GM23338 (cell line): ENCODE measurements at regions not wholly inside any gene's neighbourhood (a gene's known extent, or its start where the extent isn't known, plus 50 kb on each side); places are given as distances from the start of the nearest gene placed in this dataset.

Source experiments
- ATAC-seq: fragments of 200-7000 bp; cut with Tn5 transposase; 3 replicates; pipeline ENCODE4 v1.9.1; 2020
- DNase-seq: peaks from one replicate; pipeline ENCODE4 v3.0.0-alpha.2; 2015; ENCODE audit warnings: low spot score
- H2AFZ ChIP-seq: fragments of 200-600 bp; sonication (generic); 2 replicates; pipeline ENCODE4 v1.8.0; 2016; ENCODE audit warnings: antibody characterized with exemption, mild to moderate bottlenecking, moderate library complexity
- H3F3A ChIP-seq: fragments of 200-600 bp; sonication (generic); replicated peaks from 2 replicates; pipeline ENCODE4 v1.8.0; 2017; ENCODE audit warnings: antibody characterized with exemption, mixed run types, low read depth
- H3K27ac ChIP-seq: fragments of 200-600 bp; sonication (generic); 2 replicates; pipeline ENCODE4 v1.6.1; 2016; ENCODE audit warnings: low read depth
- H3K27me3 ChIP-seq: fragments of 200-600 bp; sonication (generic); 2 replicates; pipeline ENCODE4 v1.8.0; 2016; ENCODE audit warnings: mild to moderate bottlenecking, mixed run types, moderate library complexity; ENCODE audit not compliant: insufficient read depth
- H3K36me3 ChIP-seq: fragments of 200-600 bp; sonication (generic); 2 replicates; pipeline ENCODE4 v1.8.0; 2016; ENCODE audit warnings: mild to moderate bottlenecking; ENCODE audit not compliant: insufficient read depth
- H3K4me1 ChIP-seq: fragments of 200-600 bp; sonication (generic); 2 replicates; pipeline ENCODE4 v1.8.0; 2016; ENCODE audit warnings: mild to moderate bottlenecking, moderate library complexity; ENCODE audit not compliant: insufficient read depth
- H3K4me2 ChIP-seq: fragments of 200-600 bp; sonication (generic); 2 replicates; pipeline ENCODE4 v1.7.1; 2017; ENCODE audit warnings: mixed run types
- H3K4me3 ChIP-seq: fragments of 200-600 bp; sonication (generic); 2 replicates; pipeline ENCODE4 v1.6.1; 2016; ENCODE audit warnings: mixed run types
- H3K79me2 ChIP-seq: fragments of 200-600 bp; sonication (generic); replicated peaks from 2 replicates; pipeline ENCODE4 v1.8.0; 2017; ENCODE audit warnings: mild to moderate bottlenecking; ENCODE audit not compliant: insufficient read depth
- H3K9me2 ChIP-seq: fragments of 200-600 bp; sonication (generic); 2 replicates; pipeline ENCODE4 v1.8.0; 2017; ENCODE audit not compliant: insufficient read depth
- H4K20me1 ChIP-seq: fragments of 200-600 bp; sonication (generic); replicated peaks from 2 replicates; pipeline ENCODE4 v1.8.0; 2017; ENCODE audit warnings: mild to moderate bottlenecking; ENCODE audit not compliant: insufficient read depth
- H3K27ac Mint-ChIP-seq: 2 replicates; pipeline ENCODE4 v1.8.0; 2020; ENCODE audit warnings: inconsistent platforms, mild to moderate bottlenecking, moderate library complexity, mixed read lengths
- H3K27me3 Mint-ChIP-seq: 3 replicates; pipeline ENCODE4 v1.8.0; 2022; ENCODE audit warnings: low read depth, mild to moderate bottlenecking, moderate library complexity, mixed read lengths, inconsistent platforms; ENCODE audit not compliant: insufficient read depth, poor library complexity
- H3K36me3 Mint-ChIP-seq: 3 replicates; pipeline ENCODE4 v1.8.0; 2021; ENCODE audit warnings: low read depth, mild to moderate bottlenecking, inconsistent platforms, moderate library complexity, mixed read lengths
- H3K4me1 Mint-ChIP-seq: 3 replicates; pipeline ENCODE4 v1.8.0; 2020; ENCODE audit warnings: mild to moderate bottlenecking, inconsistent platforms, mixed read lengths
- H3K4me3 Mint-ChIP-seq: 3 replicates; pipeline ENCODE4 v1.8.0; 2021; ENCODE audit warnings: moderate library complexity, mild to moderate bottlenecking, inconsistent platforms, mixed read lengths
- H3K9me3 Mint-ChIP-seq: 3 replicates; pipeline ENCODE4 v1.8.0; 2020; ENCODE audit warnings: moderate library complexity, mild to moderate bottlenecking, inconsistent platforms, mixed read lengths
- CTCF ChIP-seq, 2 experiments: fragments of 200-600 bp in 1 of 2; sonication (generic) in 1 of 2; conservative IDR thresholded peaks; 2 replicates each; pipeline versions ENCODE4 v1.5.1 to v1.6.1; 2016 to 2017; ENCODE audit warnings: antibody characterized with exemption in 2 of 2, low read depth in 2 of 2, mild to moderate bottlenecking in 2 of 2, moderate library complexity in 1 of 2
- EZH2 ChIP-seq: fragments of 200-600 bp; sonication (generic); IDR thresholded peaks from one replicate; pipeline ENCODE4 v1.8.0; 2017; ENCODE audit warnings: antibody characterized with exemption, mild to moderate bottlenecking, low read depth; ENCODE audit not compliant: unreplicated experiment
- NANOG ChIP-seq: IDR thresholded peaks from 2 replicates; pipeline ENCODE4 v1.6.1; 2016; ENCODE audit warnings: antibody characterized with exemption, borderline replicate concordance
- REST ChIP-seq: IDR thresholded peaks from one replicate; pipeline ENCODE4 v1.6.1; 2018; ENCODE audit warnings: antibody characterized with exemption; ENCODE audit not compliant: unreplicated experiment
- ZNF114 ChIP-seq: fragments of 250-450 bp; sonication (Bioruptor Pico); IDR thresholded peaks from 2 replicates; pipeline ENCODE4 v1.5.0; 2020; ENCODE audit warnings: mild to moderate bottlenecking, moderate library complexity
- ZNF462 ChIP-seq: fragments of 250-450 bp; sonication (Bioruptor Pico); IDR thresholded peaks from 2 replicates; pipeline ENCODE4 v1.5.0; 2020; ENCODE audit warnings: mild to moderate bottlenecking, moderate library complexity

GRCh38 chr19:28615546-28615916, 597.4 kb downstream of the UQCRFS1 start:
- H3K4me1 ChIP-seq, result no peaks in the 10 kb centered on the region
- H3K4me3 ChIP-seq, result no peak overlapping the region
- H3F3A ChIP-seq, result no peaks in the 10 kb centered on the region
- H3K4me3 Mint-ChIP-seq, result no peak overlapping the region
- no peak for DNase-seq
- TF ChIP-seq EZH2, result no peak
- TF ChIP-seq REST, result no peak
- TF ChIP-seq ZNF114 (CRISPR knock-in tag), result no peak
- no peak for TF ChIP-seq CTCF (conservative IDR thresholded peaks at IDR 0.05; ENCODE audit: low read depth in 2 of 2)
- no peak overlapping the region for H3K4me2 ChIP-seq
- H4K20me1 ChIP-seq, result no peaks in the 10 kb centered on the region
- H3K27ac Mint-ChIP-seq, result no peak overlapping the region
- no peak overlapping the region for H3K27ac ChIP-seq
- H3K79me2 ChIP-seq, result no peaks in the 10 kb centered on the region
- H3K27me3 ChIP-seq, result no peaks in the 10 kb centered on the region
- ATAC-seq, result no peak
- H3K27me3 Mint-ChIP-seq, result peaks cover 2% of the 10 kb centered on the region
- H3K36me3 ChIP-seq, result no peaks in the 10 kb centered on the region
- no peak overlapping the region for H2AFZ ChIP-seq
- no peaks in the 10 kb centered on the region for H3K4me1 Mint-ChIP-seq
- H3K36me3 Mint-ChIP-seq, result peaks cover 38% of the 10 kb centered on the region
- H3K9me3 Mint-ChIP-seq, result peaks cover 33% of the 10 kb centered on the region
- no peaks in the 10 kb centered on the region for H3K9me2 ChIP-seq

GRCh38 chr19:28614634-28615545, 598.1 kb downstream of the UQCRFS1 start:
- Histone ChIP-seq H3K27me3 (no peaks in the 10 kb centered on the region), H3K27ac (no peak overlapping the region), H4K20me1 (no peaks in the 10 kb centered on the region), H3K4me1 (no peaks in the 10 kb centered on the region), H2AFZ (no peak overlapping the region), H3K9me2 (no peaks in the 10 kb centered on the region), H3K4me3 (no peak overlapping the region), H3K36me3 (no peaks in the 10 kb centered on the region), H3F3A (no peaks in the 10 kb centered on the region), H3K4me2 (no peak overlapping the region), H3K79me2 (no peaks in the 10 kb centered on the region)
- H3K36me3 Mint-ChIP-seq, result peaks cover 38% of the 10 kb centered on the region
- peaks cover 2% of the 10 kb centered on the region for H3K27me3 Mint-ChIP-seq
- H3K27ac Mint-ChIP-seq, result no peak overlapping the region
- ATAC-seq, result no peak
- no peak for DNase-seq
- H3K4me1 Mint-ChIP-seq, result no peaks in the 10 kb centered on the region
- no peak overlapping the region for H3K4me3 Mint-ChIP-seq
- peaks cover 33% of the 10 kb centered on the region for H3K9me3 Mint-ChIP-seq
- no peak for TF ChIP-seq ZNF462
- no peak for TF ChIP-seq EZH2
- no peak for TF ChIP-seq NANOG
